Endometrium (tissue), 2 donors: ENCODE measurements at regions not wholly inside any gene's neighbourhood (a gene's known extent, or its start where the extent isn't known, plus 50 kb on each side); places are given as distances from the start of the nearest gene placed in this dataset.
"Not testable (repeated sequence)": the region's sequence is repeated elsewhere in the genome, so short reads cannot be mapped to it uniquely, and the experiment has no call there.

Experiments used
- FAIRE-seq: peaks from 2 replicates; lab custom pipeline; 2012; peaks lifted over from hg19 to GRCh38; lab: Jason Lieb, UNC
- donor health status: control.
- donor health status: control.

DNA sequence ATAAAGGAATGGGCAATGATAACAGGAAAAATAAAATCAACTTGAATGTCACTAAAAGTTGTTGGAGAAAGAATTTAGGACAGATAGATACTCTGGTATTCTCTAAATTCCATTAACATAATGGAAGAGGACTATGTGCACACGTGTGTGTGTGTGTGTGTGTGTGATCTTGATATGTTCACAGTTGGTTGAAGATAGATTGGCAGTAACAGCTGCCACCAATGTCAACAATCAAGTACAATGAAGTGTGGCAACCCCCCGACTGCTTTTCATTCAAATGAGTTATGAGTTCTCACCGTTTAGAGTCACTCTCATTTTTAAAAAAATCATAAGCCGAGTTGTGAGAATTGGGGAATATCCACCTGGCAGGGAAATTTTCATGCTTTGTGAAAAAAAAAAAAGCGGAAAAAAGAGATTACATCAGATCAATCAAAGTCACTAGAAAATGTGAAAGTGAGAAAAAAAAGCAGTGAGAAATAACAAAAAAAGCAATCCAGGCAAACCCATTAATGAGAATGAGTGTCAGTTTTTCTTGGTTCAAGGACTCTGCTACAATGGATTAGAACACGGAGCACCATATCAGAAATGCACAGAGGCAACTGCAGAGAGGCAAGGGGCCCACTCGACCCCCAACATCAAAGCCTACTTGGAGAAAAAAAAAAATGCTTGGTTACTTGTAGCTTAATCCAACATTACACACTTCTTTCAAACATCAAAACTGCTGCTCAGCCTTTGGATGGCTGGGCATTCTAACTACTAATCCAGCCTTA is 414.9 kb upstream of the PITX2 start:
- FAIRE-seq: no peak

- no peak for FAIRE-seq
Measured at GRCh38 chr4:111040904-111041303, 418.0 kb upstream of the PITX2 start.

DNA sequence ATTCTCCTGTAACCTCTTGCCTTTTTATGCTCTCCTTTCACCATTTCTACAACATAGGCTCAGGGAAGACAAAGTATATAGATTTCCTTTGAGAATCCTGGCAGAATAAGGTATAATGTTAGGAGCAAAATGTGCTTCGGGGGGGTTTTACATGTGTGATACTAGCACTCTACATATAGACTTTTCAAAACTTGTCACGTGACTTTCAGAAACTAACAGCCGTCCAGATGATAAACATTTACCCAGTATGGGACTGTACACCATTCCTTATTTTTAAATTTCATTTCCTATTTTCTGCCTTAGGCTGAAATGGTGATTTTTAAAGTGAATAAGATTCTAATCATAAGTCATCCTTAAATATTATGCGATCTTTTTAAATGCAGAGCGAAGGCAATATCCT is 420.4 kb upstream of the PITX2 start:
- no peak for FAIRE-seq

DNA sequence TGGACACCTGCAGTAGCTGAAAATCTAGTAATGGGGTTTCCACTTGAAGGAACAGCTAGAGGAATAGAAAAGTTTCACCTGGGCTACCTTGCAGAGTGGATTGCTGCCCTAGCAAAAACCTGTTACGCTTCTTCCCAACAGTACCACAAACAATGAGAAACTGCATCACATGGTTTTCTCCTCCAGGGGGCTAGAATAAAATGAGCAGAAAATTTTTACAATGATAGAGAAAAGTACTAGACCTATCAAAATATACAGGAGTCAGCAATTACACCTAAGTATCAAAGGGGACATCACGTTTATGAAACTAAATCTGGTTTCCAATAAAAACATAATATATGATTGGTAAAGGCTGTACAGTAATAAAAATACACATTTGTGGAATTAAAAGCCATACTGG is 423.1 kb upstream of the PITX2 start:
- FAIRE-seq: no peak

GRCh38 chr4:111046811-111047210 is 423.9 kb upstream of the PITX2 start:
- FAIRE-seq: no peak

DNA sequence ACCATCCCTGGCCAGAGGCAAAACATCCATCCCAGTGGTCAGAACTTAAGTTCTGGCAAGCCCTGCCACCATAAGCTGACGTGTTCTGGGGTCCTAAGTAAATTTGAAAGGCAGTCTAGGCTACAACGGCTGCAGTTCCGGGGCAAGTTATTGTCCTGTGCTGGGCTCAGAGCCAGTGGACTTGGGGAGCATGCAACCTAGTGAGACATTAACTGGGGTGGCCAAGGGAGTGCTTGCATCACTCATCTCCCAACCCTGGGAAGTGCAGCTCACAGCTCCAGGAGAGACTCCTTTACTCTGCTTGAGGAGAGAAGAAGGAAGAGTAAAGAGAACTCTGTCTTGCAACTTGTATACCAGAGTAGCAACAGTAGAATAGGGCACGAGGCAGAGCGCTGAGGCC is 425.4 kb upstream of the PITX2 start:
- FAIRE-seq: no peak

DNA sequence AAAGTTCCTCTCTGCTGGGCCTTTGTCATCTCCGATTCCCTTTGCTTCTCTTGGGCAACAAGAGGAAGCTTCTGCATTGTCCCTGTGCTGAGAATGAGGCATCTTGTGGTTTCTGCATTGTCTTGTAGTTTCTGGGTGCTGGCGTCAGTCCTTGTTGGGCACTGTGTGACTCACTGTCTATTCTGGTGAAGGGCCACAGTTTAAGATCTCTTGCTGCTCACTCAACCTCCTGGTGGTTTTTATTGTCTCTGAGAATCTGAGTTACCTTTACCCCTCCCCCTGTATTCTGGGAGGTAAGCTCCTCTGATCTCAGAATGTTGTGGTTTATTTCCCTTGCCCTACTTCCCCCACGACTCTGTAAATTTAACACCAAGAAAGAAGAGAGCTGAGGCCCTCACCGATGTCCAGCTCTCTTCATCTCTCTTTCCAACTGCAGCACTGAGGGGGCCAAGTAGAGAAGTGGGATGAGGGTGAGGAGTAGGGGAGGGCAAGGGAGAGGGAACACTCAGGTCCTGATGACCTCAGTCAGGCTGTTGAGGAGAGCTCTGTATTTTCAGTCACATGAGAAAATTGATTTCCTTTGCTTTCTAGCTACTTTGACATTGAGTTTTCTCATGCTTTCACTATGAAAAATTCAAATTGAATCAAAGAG is 441.6 kb upstream of the PITX2 start:
- FAIRE-seq: no peak

DNA sequence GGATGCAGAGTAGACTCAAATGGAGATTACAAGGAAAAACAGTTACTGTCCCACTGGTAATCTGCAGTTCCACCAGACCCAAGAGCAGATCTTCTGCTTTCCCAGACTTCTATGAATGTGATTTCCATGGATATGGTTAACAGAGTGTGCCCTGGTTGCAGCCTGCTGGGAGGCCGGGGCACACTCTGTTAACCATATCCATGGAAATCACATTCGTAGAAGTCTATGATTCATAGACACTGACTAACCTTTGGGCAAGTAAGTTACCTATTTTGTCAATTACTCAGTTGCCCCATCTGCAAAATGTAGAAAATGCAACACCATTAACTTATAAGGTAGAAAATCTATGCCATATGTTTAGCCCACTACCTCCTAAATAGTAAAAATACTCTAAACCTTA is 443.1 kb upstream of the PITX2 start:
- FAIRE-seq: no peak

- no peak for FAIRE-seq
Measured at GRCh38 chr4:111066447-111066846, 443.6 kb upstream of the PITX2 start.

DNA sequence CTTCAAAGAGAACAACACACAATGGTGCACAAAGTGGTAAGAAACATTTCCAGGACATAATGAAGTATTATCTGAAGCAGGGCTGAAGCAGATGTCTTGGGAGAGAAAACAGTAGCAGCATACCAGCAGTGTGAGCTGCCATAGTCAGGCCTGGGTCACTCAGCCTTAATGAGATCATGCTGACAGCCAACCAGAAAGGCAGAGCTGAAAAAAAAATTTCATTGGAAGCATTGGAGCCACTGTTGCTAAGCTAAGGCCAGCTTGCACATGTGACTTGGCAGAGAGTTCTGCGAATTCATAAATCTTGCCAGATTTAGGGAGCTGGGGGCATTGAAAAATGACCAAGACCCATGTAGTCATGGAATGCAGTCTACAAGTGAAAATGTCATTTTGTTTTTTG is 444.0 kb upstream of the PITX2 start:
- no peak for FAIRE-seq

DNA sequence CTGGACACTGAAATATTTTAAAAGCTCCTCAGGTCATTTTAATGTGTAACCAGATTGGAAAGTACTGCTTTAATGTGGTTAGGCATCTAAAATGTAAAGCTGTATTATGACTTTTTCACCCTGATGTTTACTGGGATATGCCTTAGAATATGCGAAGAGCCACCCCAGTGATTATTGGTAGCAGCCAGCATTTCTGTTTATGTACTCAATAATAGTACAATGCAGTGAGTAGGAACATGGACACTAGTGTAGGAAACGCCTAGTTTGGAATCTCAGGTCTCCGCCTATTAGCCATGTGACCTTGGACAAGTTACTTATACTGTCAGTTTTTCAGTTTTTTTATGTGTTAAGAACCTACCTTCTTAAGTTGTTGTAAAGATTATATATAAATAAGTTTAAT is 446.0 kb upstream of the PITX2 start:
- FAIRE-seq: no peak

DNA sequence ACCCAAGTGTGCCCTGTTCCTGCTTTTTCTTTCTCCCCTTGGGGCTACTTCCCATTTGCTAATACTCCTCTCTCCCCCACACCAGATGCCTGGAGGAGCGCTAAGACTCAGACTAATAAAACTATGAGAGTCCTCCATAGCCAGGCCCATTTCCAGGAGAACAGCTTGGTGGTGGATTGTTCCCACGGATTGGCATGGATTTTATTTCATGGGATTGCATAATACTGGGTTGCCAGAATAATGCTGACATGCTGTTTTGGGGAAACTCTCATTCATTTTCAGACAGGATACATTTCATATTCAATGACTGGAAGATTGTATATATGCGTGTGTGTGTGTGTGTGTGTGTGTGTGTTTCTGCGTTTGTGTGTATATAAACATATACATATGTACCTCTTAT is 447.5 kb upstream of the PITX2 start:
- FAIRE-seq: no peak

DNA sequence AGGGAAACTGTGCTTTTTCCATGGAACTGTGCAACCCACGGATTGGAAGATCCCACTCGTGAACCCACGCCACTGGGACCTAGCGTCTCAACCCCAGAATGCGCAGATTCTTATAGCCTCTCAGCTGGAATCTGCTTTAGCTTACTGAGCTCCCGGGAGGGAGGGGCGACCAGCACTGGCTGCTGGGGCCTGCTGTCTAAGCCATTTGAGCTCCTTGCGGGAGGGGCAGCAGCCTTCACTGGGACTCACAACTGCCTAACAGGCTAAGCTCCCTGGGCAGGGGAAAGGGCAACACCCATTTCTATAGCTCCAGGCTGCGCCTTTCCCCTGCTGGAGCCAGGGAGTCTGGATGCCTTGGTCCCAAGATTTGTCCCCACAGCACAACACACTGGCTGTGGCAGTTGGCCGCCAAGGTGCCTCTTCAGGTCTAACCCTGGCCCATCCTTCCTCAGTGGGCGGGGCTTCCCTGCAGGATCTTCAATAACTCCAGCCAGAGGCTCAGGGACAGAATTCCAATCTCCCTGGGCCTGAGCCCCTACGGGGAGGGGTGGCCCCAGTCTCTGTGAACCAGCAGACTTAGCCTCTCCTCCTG is 451.7 kb upstream of the PITX2 start:
- no peak for FAIRE-seq

DNA sequence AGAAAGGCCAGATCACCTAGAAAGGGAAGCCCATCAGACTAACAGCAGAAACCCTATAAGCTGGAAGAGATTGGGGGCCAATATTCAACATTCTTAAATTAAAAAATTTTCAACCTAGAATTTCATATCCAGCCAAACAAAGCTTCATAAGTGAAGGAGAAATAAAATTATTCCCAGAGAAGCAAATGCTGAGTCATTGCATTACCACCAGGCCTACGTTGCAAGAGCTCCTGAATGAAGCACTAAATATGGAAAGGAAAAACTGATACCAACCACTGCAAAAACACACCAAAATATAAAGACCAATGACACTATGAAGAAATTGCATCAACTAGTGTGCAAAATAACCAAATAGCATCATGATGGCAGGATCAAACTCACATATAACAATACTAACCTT is 453.4 kb upstream of the PITX2 start:
- FAIRE-seq: not testable (repeated sequence)

GRCh38 chr4:111108153-111108552 is 485.3 kb upstream of the PITX2 start:
- no peak for FAIRE-seq

DNA sequence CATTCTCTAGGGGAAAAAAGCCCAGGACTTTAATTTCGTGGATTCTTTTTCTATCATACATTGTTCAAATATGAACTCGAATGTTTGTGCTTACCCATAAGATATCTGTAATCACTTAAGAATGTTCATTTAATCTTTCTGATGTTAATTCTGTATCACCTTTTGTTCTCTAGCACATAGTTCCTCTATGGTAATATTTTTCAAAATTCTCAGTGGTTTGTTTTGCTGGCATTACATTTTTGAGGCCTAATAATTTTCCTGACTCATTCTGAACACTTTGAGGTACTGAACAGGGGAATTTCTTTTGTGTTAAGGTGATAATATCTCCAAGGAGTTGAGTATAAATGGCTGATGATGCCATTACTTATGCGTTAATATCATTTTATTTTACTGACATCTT is 490.7 kb upstream of the PITX2 start:
- FAIRE-seq: no peak

- no peak for FAIRE-seq
Measured at GRCh38 chr4:111115881-111116280, 493.0 kb upstream of the PITX2 start.

- FAIRE-seq: no peak
Measured at GRCh38 chr4:111120191-111120590, 497.3 kb upstream of the PITX2 start.

DNA sequence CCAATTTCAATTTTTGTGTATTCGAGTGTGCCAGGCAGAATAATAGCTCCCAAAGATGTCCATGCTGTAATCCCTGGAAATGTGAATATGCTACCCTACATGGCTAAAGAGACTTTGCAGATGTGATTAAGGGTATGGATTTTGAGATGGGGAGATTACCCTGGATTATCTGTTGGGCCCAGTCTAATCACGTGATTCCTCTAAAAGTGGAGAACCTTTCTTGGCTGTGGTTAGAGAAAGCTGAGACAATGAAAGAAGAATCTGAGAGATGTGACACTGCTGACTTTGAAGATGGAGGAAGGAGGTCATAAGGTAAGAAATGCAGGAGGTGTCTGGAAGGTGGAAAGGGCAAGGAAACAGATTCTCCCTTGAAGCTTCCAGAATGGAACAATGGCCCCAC is 503.5 kb upstream of the PITX2 start:
- no peak for FAIRE-seq

DNA sequence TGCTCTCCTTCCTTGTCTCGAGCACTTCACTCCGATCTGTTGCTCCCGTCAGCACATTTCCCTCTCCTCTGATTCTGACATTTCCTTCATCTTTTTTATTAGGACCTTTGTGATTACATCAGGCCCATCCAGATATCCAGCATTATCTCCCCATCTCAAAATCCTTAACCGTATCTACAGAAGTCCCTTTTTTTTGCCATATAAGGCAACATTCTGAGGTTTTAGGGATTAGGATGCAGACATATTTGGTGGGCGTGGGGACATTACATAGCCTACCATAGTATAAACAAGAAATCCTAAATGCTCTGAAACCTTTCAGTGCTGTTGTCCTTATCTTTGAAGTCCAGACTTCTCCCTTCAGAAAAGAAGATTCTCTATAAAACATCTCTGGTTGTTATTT is 505.0 kb upstream of the PITX2 start:
- FAIRE-seq: no peak

DNA sequence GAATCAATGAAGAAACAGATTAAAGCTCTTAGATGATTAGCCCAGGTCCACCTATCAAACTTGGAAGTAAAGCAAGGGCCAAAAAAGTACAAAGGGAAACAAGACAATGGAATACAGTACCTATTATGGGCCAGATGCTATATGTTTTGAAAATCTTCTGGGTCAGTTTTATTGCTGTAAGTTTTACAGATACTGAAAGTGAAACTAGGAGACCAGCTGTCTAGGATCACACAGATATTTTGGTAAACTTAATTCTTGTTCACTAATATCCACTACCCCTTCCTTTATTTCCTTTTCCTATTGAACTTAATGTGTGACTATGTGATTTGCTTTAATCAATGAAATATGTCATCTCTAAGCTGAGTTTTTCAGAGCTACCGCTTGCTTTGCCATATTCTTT is 505.4 kb upstream of the PITX2 start:
- FAIRE-seq: no peak

GRCh38 chr4:111136438-111136837 is 513.6 kb upstream of the PITX2 start:
- no peak for FAIRE-seq

- FAIRE-seq: no peak
Measured at GRCh38 chr4:111136967-111137366, 514.1 kb upstream of the PITX2 start.

DNA sequence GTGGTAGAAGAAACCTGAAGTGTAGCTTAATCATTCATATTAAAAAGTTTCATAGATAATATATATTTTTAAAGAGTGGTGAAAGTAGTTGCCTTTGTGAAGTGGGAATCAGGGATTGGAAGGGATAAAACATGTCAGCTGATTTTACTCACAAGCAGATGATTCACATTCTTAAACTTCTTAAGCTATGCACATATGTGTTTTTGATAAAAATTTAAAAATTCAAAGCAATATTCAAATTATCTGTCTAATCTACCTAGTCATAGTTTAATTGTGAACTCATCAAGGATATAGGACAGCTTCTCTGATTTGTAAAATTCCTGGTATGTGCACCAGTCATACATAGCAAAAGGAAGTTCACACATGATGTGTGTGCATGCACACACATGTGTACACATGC is 520.6 kb upstream of the PITX2 start:
- FAIRE-seq: no peak
